BJ (cell line): ENCODE measurements at regions not wholly inside any gene's neighbourhood (a gene's known extent, or its start where the extent isn't known, plus 50 kb on each side); places are given as distances from the start of the nearest gene placed in this dataset.
"Not testable (repeated sequence)": the region's sequence is repeated elsewhere in the genome, so short reads cannot be mapped to it uniquely, and the experiment has no call there.

Experiments
- CTCF ChIA-PET: fragments of 350-600 bp; formaldehyde crosslinking; extraction: SDS; loops from one replicate; lab custom pipeline; 2021; ENCODE audit warnings: antibody characterized with exemption, inconsistent platforms; lab: Yijun Ruan, JAX
- POLR2A ChIA-PET: fragments of 300-600 bp; sonication (Branson Sonifier 250); formaldehyde crosslinking; extraction: SDS; loops from one replicate; lab custom pipeline; 2021; ENCODE audit warnings: antibody characterized with exemption; lab: Charles Lee
- DNase-seq: peaks from one replicate; pipeline ENCODE4 v3.0.0-alpha.2; 2011; ENCODE audit warnings: low read depth
- H3K27me3 ChIP-seq: 2 replicates; pipeline ENCODE4 v1.6.0; 2011; ENCODE audit warnings: low read length; ENCODE audit not compliant: control insufficient read depth, insufficient read depth
- H3K36me3 ChIP-seq: 2 replicates; pipeline ENCODE4 v1.5.1; 2011; ENCODE audit warnings: low read length; ENCODE audit not compliant: control insufficient read depth, insufficient read depth
- H3K4me3 ChIP-seq: 2 replicates; pipeline ENCODE4 v1.5.1; 2011; ENCODE audit warnings: low read depth, mild to moderate bottlenecking, control low read depth, low read length
- CTCF ChIP-seq: IDR thresholded peaks from 2 replicates; pipeline ENCODE4 v1.5.1; 2011; ENCODE audit warnings: low read depth, mild to moderate bottlenecking, control low read depth, inconsistent platforms, low read length, moderate library complexity; ENCODE audit not compliant: insufficient read depth

- H3K27me3 ChIP-seq, DNase-seq, H3K36me3 ChIP-seq, H3K4me3 ChIP-seq: not testable (repeated sequence)
- ChIA-PET POLR2A (interaction anchor here (0.9 kb wide), 1 partner anchor 130 kb away, joined by 3 read pairs; no protein-coding TSS in a partner anchor), CTCF (interaction anchor here (0.9 to 4.3 kb wide), 17 partner anchors 9 to 519 kb away, joined by 3 to 58 read pairs (median 8); partner anchors contain the start of genes CCDC74A and MZT2A)
- TF ChIP-seq CTCF = peak; percentile 69
Measured at GRCh38 chr2:131672471-131673399, 145.0 kb downstream of the CCDC74A start.

DNA sequence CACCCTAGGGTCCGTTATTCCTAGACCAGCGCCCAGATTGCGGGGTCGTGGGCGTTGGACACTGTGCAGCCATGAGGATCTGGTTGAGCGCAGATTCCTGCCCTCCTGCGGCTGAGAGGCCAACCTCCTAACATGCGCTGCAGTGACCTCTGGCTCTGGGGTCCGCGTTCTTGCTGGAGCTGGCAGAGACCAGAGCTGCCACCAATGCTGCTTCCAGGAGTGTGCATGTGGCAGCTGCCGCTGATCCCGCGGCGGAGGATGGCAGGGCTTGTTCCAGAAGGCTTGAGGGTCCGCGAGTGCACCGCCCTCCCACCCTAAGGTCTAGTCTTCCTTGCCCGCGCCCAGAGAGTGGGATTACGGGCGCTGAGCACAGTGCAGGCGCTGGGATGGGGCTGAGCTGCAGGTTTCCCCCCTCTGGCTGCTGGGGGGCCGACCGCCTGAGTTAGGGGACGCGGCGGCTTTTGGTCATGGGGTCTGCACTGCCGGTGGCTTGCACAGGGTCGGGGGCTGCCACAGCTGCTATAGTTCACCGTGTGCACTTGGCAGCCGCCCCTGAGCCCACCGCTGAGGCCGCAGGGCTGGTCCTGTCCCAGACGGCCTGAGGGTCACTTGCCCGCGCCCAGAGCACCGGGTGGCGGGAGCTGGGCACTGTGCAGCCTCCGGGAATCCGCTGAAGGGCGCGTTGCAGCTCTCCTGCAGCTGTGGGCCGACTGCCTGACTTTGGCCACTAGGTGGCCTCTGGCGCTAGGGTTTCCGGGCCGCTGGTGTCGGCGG lies 145.9 kb downstream of the CCDC74A start:
- TF ChIP-seq CTCF = peak; percentile 87
- no peaks in the 10 kb centered on the region for H3K36me3 ChIP-seq
- H3K27me3 ChIP-seq = no peaks in the 10 kb centered on the region
- no peak for DNase-seq
- ChIA-PET CTCF (interaction anchor here (0.6 to 4.3 kb wide), 16 partner anchors 8 to 520 kb away, joined by 3 to 58 read pairs (median 7); partner anchors contain the start of genes CCDC74A and MZT2A), POLR2A (interaction anchor here (0.9 kb wide), 1 partner anchor 129 kb away, joined by 3 read pairs; no protein-coding TSS in a partner anchor)
- peak overlapping the region; percentile 12 for H3K4me3 ChIP-seq

- TF ChIP-seq CTCF = no peak
- Histone ChIP-seq H3K4me3 (no peak overlapping the region), H3K36me3 (no peaks in the 10 kb centered on the region), H3K27me3 (no peaks in the 10 kb centered on the region)
- POLR2A ChIA-PET = interaction anchor here (0.9 kb wide), 1 partner anchor 128 kb away, joined by 3 read pairs; no protein-coding TSS in a partner anchor
- CTCF ChIA-PET = interaction anchor here (0.6 to 4.3 kb wide), 15 partner anchors 8 to 521 kb away, joined by 3 to 58 read pairs (median 6); partner anchors contain the start of genes CCDC74A and MZT2A
- no peak for DNase-seq
Measured at GRCh38 chr2:131674174-131674507, 146.5 kb downstream of the CCDC74A start.

GRCh38 chr2:131681611-131682121 lies 154.0 kb downstream of the CCDC74A start:
- DNase-seq, POLR2A ChIA-PET, H3K36me3 ChIP-seq, H3K27me3 ChIP-seq: not testable (repeated sequence)
- CTCF ChIA-PET = interaction anchor here (1.6 to 3.0 kb wide), 4 partner anchors 9 to 189 kb away, joined by 4 to 28 read pairs (median 14); partner anchors contain the start of gene MZT2A
- H3K4me3 ChIP-seq = peak overlapping the region; percentile 75
